HG02938 (cell line): ENCODE measurements at regions not wholly inside any gene's neighbourhood (a gene's known extent, or its start where the extent isn't known, plus 50 kb on each side); places are given as distances from the start of the nearest gene placed in this dataset.

Source experiments
- ATAC-seq: cut with Tn5 transposase; IDR thresholded peaks from one replicate; pipeline ENCODE4 v1.9.1; 2021; ENCODE audit warnings: mild to moderate bottlenecking, moderate library complexity; ENCODE audit not compliant: unreplicated experiment

- no peak for ATAC-seq
These were observed 58.8 kb downstream of the SPRY1 start for GRCh38 chr4:123455360-123455759.

GRCh38 chr4:123462007-123462406 is 65.4 kb downstream of the SPRY1 start:
- no peak for ATAC-seq

GRCh38 chr4:123463869-123464268 is 67.3 kb downstream of the SPRY1 start:
- ATAC-seq: no peak

DNA sequence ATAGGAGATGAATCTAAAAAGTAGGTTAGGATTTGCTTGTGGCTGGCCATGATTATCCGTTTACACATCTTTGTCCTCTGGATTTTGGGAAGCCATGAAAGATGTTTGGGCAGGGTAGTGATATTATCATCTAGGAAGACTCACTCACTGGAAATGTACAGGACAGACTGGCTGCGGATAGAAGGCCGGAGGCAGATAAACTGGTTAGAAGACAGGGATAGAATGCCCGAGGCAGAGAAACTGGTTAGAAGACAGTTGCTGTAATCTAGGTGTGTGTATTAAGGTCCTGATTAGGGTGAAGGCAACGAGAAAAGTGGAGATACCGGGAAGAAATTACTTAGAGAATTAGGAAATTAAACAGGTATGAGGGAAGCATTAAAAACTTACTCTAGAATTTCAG is 68.8 kb downstream of the SPRY1 start:
- no peak for ATAC-seq

DNA sequence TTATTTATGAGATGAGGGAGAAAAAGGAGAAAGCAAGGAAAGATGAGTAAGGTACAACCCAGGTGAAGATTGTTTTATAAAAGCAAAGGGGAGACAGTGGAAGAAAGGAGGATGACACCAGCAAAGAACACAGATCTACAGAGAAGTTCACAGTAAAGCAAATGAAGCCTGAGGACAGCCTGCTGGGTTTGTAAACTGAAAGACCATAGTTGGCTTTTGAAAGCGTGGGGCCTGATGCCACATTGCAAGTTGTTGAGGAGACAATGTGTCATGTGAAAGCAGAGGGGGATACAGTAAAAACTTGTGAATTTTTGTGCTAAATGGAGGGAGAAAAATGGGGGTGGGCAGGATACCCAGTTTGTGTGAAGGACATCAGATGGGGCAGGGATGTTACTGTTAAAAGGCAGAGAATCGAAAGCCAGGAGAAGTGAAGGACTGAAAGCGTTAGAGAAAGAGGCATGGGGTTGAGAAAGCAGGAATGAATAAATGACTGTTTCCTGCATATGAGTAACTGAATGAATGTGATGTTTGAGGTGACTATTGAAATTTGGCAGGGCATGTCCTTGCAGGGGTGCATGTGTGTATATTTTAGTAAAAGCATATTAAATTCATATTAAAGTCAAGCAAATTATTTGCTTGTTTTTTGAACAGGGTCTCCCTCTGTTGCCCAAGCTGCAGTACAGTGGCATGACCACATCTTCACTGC is 69.6 kb downstream of the SPRY1 start:
- ATAC-seq: no peak

- ATAC-seq: no peak
These were observed 72.0 kb downstream of the SPRY1 start for GRCh38 chr4:123468479-123469031.

DNA sequence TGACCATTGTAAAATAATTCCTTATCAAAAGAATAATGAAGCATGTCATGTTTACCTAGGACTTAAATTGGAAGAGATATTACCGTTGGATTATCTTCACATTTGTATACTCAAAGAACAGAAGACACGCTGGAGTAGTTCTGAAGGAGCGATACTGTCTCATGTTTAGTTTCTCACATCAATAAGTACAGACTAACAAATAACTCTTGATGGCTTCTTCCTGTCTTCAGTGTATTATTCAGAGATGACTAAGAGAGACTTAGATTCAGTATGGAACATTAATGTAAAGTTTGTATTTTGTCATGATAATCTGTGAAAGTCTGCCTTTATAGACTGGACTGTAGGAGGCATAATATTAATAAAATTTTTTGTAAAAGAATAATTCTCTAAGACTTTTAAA is 72.7 kb downstream of the SPRY1 start:
- no peak for ATAC-seq

DNA sequence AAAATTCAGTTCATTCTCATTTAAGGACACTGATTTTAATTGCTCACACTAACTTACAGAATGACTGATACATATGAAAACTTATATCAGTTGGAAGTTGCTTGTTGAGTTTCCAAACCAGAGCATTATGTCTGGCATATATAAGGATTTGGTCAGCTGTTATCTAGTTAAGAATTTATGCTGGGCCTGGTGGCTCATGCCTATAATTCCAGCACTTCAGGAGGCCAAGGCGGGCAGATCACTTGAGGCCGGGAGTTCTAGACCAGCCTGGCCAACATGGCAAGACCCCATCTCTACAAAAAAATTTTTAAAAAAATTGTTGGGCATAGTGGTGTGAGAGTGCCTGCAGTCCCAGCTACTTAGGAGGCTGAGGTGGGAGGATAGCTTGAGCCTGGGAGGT is 73.1 kb downstream of the SPRY1 start:
- no peak for ATAC-seq

GRCh38 chr4:123470640-123471039 is 74.0 kb downstream of the SPRY1 start:
- no peak for ATAC-seq

DNA sequence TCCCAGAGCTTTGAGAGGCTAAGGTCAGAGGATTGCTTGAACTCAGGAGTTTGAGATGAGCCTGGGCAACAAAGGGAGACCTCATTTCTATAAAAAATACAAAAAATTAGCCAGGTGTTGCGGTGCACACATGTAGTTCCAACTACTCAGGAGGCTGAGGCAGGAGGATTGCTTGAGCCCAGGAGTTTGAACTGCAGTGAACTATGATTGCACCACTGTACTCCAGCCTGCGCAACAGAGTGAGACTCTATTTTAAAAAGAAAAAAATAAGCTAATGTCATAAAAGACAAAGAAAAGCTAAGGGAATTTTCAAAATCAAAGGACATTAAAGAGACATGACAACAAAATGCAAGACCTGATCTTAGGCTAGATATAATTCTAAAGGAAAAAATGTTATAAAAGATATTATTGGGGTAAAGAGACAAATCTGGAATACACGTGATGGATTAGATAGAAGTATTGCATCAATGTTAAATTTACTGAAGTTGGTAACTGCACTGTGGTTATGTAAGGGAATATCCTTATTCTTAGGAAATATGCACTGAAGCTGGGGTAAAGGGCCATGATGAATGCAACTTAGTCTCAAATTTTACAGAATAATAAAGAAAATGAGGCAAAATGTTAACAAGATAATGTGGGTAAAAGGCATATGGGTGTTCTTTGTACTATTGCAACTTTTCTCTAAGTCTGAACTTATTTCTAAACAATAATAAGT is 75.2 kb downstream of the SPRY1 start:
- ATAC-seq: no peak

DNA sequence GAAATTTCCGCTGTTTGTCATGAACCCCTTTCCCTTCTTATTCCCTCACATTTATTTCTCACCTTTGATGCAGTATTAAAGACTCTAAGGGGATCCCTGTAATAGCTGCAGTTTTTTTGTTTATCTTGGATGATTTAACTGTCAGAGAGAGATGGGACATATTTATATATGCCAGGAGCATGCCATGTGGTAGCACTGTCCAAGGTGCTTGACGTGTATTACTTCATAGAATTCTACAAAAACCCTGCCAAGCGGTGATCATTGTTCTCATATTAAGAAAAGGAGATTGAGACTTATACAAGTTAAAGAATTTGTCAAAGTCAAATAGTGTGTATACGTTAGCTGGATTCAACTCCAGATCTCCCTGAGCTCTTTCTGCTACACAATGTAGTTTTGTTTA is 78.2 kb downstream of the SPRY1 start:
- ATAC-seq: no peak

DNA sequence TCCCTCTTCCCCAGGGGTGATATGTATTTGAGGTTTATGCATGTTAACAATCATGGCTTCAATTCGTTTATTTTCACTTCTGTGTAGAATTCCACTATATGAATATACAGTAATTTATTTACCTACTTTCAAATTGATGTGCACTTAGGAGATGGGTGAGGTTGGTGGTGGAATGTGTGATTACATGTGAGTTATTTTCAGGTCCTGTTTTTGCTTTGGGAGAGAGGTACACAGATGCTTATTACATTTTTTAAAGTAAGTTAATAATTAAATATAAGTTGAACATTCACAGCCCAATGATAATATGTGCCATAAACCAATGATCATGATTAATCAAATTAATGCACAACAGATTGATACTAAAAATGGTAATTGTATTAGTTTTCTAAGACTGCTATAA is 79.5 kb downstream of the SPRY1 start:
- ATAC-seq: no peak

DNA sequence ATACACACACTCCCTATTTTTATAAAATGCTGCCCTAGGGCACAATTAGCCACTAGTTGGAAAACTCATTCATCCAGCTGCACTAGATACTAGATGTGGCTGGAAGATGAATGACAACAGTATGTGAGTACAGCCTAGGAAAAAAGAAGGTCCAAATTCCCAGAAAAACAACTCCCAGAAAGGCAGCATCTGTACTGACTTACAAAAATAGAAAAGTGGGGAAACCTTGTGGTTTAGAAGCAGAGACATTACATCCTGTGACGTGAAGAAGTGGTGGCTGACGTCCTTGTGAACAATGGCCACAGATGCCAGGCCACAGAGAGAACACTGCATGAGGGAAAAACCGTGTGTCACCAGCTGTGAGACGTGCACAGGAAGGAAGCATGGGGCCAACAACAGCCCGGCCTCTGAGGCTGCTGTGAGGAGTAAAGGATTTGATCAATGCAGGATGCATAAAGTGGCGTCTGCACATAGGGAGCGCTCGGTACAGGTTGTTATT is 81.2 kb downstream of the SPRY1 start:
- ATAC-seq: peak; percentile 53

- ATAC-seq: no peak
These were observed 82.3 kb downstream of the SPRY1 start for GRCh38 chr4:123478859-123479345.

GRCh38 chr4:123479944-123480343 is 83.3 kb downstream of the SPRY1 start:
- ATAC-seq: no peak

- ATAC-seq: no peak
These were observed 84.3 kb downstream of the SPRY1 start for GRCh38 chr4:123480706-123481418.

- no peak for ATAC-seq
These were observed 85.1 kb downstream of the SPRY1 start for GRCh38 chr4:123481717-123482116.

GRCh38 chr4:123484291-123484926 is 87.8 kb downstream of the SPRY1 start:
- no peak for ATAC-seq

DNA sequence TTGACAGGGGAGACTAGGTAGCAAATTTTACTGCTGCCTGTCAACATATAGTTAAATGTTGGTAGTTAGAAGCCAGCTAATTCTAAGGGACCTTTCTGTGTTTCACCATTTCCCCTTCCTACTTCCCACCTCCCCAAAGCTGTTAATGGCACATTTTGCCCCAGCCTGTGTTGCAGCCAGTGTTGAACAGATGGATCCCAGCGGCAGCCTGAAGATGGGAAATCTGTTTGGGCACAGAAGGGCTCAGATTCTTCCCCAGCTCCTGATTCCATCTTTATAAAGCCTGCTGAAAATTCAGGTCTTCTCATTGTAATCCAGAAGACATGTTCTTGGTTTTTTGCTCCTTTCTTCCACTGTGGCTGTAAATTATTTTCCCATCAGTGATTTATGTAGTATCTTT is 89.0 kb downstream of the SPRY1 start:
- ATAC-seq: no peak

DNA sequence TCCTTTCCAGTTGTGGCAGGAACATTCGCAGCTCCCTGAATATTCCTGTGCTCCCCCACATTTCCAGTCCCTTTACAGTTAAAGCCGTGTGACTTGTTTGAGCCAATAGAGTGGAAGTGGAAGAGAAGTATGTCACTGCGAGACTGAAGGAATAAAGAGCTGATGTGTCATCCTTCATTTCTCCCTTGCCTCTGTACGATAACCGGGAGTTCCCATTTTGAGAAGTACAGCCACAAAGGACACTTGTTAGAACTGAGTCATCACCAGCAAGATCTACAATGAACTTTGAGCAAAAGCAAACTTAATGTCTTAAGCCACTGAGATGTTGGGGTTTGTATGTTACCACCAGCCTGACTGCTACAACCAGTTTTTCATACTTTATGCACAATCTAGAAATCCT is 92.3 kb downstream of the SPRY1 start:
- peak; percentile 49 for ATAC-seq

GRCh38 chr4:123495530-123495929 is 98.9 kb downstream of the SPRY1 start:
- ATAC-seq: no peak
